ENCODE measurements at regions not wholly inside any gene's neighbourhood (a gene's known extent, or its start where the extent isn't known, plus 50 kb on each side); places are given as distances from the start of the nearest gene placed in this dataset.

GRCh38 chr2:21910832-21911507, 787.2 kb downstream of the TDRD15 start:
- no peak for DNase-seq

GRCh38 chr2:21912405-21912804, 788.6 kb downstream of the TDRD15 start:
- no peak for DNase-seq

GRCh38 chr2:21915201-21915600, 791.4 kb downstream of the TDRD15 start:
- no peak for DNase-seq

- no peak for DNase-seq
Observed at GRCh38 chr2:21916934-21917522, 793.3 kb downstream of the TDRD15 start.

DNA sequence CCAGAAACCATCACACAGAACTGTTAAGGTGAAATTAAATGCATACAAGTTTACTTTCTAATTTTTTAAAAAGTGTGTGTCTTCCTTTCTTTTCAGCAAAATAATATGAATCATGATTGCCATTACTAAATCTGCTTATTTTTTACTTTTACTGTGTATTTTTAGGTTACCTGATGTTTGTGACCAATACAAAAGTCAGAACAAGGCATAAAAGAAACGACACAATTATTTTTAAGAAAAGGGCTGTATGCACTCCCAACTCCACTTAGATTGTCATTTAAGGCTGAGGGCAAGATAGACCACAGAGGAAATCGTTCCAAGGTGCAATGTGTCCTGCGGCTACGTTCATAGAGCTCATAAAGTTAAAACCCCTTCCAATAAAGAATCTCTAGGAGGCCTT, 797.0 kb downstream of the TDRD15 start:
- no peak for DNase-seq

- no peak for DNase-seq
Observed at GRCh38 chr2:21924640-21925285, 801.0 kb downstream of the TDRD15 start.

GRCh38 chr2:21928292-21928691, 804.5 kb downstream of the TDRD15 start:
- no peak for DNase-seq

- DNase-seq = no peak
Observed at GRCh38 chr2:21930226-21930625, 806.5 kb downstream of the TDRD15 start.

DNA sequence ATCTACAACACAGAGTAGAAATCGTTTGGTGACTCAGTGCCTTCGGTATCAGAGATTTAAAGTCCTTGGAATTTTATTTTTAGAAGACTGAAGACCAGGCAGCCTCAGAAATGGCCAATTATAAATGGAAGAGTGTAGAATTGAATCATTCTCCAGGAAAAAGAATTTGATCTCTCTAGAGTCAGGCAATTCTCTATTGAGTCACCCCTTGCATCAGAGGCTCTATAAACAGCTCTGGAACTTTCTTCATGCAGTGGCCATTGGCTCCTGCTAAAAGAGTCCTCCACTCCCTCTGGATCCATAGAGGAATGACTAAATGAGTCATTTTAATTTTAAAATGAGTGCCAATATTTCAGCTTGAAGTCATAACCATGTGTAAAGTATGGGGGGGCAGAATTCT, 816.2 kb downstream of the TDRD15 start:
- no peak for DNase-seq

DNA sequence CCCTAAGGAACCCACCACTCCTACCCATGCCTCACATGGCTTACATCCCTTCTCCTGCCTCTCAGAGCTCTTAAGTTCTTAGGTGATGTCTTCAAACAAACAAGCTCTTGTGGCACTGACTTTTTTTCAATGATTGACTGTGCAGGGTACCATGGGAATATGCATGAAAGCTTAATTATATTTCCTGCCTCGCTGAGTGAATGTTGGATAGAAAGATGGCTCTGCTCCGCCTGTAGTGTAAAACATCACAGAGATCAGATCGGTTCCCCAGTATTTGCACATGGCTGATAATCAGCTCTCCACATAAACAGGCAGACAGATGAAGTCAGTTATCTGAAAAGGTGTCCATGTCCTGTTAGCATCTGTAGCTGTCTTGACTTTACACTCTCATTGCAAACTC, 820.8 kb downstream of the TDRD15 start:
- no peak for DNase-seq

GRCh38 chr2:21945658-21946057, 821.9 kb downstream of the TDRD15 start:
- no peak for DNase-seq

DNA sequence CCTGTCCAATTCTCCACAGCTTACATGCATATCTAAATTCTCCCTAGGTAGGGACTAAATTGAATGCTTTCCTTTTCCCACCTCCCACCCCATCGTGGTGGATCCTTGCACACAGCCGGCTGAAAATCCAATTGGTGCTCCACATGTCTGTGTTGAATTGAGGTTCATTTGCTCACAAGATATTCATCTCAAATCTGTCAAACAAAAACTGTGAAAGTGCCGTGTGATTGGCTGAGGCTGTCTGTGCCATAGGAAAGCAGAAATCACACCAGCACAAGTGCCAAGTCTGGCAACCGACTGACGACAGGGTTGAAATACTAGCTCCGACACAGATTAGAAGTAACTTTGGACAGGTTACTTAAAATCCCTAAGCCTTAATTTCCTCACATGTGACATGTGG, 823.3 kb downstream of the TDRD15 start:
- DNase-seq = no peak

DNA sequence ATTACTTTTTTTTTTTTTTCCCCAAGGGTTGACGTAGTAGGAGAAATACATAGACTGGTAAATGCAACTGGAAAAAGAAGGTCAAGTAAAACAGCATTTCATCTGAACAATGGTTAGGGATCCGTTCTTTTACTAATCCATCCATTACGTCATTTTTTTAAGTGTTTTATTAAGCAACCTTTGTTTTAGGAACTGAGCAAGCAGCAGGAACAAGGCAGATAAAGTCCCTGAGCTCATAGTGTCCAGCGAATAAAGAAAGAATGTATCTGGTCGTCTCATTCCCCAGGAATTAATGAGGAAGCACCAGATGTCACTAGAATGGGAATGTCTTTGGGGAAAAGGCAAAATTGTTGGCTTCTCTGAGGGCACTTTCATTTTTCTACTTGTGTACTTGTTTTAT, 842.4 kb downstream of the TDRD15 start:
- DNase-seq = no peak

GRCh38 chr2:21970971-21971370, 847.2 kb downstream of the TDRD15 start:
- no peak for DNase-seq

DNA sequence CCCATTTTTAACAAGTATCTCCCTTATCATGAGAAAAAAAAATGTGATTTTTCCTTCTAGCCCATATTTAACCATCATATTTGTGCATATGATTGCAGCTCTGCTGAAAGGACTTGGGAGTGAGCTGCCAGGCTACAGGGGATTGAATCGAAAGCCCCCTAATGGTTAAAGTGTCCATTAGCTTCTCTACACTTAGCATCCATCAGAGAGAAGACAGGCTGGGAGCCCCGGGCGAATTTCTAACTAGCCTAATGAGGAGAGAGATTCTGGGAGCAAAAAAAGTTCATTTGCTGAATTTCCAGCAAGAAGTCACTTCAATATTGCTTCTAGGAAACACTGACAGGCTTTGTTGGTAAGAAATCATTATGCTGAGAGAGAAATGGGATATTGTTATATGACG, 848.8 kb downstream of the TDRD15 start:
- no peak for DNase-seq

DNA sequence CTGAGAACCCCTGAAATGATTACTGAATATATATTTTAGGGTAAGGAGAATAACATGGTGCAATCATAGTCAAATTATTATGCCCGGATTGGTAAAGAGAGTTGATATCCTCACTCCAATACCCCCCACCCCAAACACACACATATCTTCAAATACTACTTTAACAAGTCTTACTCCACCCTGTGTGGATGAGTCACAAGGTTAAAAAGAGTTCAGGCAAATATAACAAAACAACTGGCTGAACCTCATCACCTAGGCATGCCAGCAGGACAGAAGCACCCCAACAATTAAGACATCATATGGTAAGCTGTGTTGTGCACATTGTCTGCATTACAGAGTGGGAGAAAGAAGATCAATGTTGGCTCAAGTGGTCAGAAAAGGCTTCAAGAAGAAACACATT, 857.4 kb downstream of the TDRD15 start:
- no peak for DNase-seq

- DNase-seq = no peak
Observed at GRCh38 chr2:21993002-21993401, 869.2 kb downstream of the TDRD15 start.

GRCh38 chr2:21996339-21996738, 872.6 kb downstream of the TDRD15 start:
- no peak for DNase-seq

GRCh38 chr2:21999522-21999921, 875.8 kb downstream of the TDRD15 start:
- DNase-seq = no peak

DNA sequence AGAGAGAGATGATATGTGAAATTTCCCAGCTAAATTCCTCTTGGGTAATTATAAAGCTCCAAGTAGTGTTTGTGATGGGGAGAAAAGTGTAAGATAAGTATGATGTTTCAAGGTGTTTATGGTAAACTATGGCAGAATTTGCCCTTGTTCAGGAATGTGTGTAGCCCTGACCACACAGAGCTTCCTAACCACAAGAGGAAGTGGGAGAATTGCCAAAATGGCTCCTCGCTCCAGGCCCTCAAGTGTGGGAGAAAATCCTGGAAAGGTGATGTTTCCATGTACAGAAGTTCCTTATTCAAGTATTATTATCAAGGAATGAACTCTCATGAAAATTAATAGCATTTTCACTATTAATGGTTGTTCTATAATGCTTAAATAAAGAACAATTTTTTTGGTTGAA, 878.3 kb downstream of the TDRD15 start:
- no peak for DNase-seq

DNA sequence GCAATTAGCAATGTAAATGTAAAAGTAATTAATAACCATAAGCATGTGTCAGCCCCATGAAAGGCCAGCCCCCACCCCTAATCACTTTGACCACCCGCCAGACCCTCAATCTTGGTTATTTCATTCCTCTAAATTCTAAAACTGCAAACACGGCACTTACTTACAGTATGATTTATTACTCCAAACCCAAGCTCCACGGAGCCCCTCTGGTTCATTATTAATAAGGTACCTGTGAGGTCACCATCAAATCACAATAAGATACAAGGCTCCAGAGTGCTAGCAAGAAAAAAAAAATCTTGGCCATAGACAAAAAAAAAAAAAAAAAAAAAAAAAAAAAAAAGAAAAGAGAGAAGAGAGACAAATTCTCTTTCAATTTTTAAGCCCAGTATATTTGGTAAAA, 879.5 kb downstream of the TDRD15 start:
- DNase-seq = no peak

- no peak for DNase-seq
Observed at GRCh38 chr2:22011048-22011447, 887.3 kb downstream of the TDRD15 start.

DNA sequence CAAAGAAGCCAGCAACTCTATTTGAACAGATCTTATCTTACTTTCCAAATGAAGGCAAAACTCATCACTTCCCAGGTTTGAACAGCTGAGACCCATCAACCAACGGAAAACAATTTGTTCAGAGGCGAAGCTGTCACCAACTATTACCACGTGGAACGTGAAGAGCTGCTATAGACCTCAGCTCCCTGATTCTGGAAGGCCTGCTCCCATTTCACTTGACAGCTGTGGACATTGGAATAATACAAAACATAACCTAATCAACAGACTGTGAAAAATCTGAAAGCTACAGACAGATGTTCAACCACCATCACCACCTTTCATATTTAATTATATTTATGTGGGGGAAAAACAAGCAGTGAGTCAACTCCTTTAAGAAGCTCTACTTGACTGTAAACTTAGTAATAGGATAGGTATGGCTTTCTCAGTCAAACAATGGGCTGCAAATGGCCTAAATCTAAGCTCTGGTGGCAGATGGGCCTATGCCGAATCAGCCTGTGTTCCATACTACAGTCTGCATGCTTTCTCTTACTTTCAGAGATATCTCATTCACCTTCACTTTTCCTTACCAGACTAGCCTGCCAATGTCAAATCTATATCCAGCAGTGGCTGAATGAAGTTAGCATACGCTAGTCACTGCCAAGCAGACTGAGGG, 896.4 kb downstream of the TDRD15 start:
- DNase-seq = peak; percentile 70

- no peak for DNase-seq
Observed at GRCh38 chr2:22027345-22028005, 903.7 kb downstream of the TDRD15 start.

All from DMS 273 treated with DMSO at 0.1 percent for 48 hours (cell line).